Panc1 (cell line): ENCODE measurements at regions not wholly inside any gene's neighbourhood (a gene's known extent, or its start where the extent isn't known, plus 50 kb on each side); places are given as distances from the start of the nearest gene placed in this dataset.

Source experiments
- ATAC-seq: fragments of 200-7000 bp; cut with Tn5 transposase; 2 replicates; pipeline ENCODE4 v1.9.1; 2020; ENCODE audit warnings: mild to moderate bottlenecking, moderate library complexity
- BruUV-seq: library from RNA; stranded (reverse); fragments of 400-500 nt; replicated peaks from 2 replicates; lab custom pipeline; 2021; lab: Mats Ljungman, UMichigan
- CTCF ChIA-PET: fragments of 300-600 bp; sonication (Branson Sonifier 250); formaldehyde crosslinking; loops from one replicate; lab custom pipeline; 2022; ENCODE audit warnings: antibody characterized with exemption; lab: Charles Lee
- POLR2A ChIA-PET: fragments of 300-600 bp; sonication (Branson Sonifier 250); formaldehyde crosslinking; loops from one replicate; lab custom pipeline; 2022; ENCODE audit warnings: antibody characterized with exemption; lab: Charles Lee
- DNase-seq: peaks from one replicate; pipeline ENCODE4 v3.0.0-alpha.2; 2010; ENCODE audit warnings: low read depth, low spot score
- H3K27ac ChIP-seq: 2 replicates; pipeline ENCODE4 v1.5.1; 2011; ENCODE audit warnings: mild to moderate bottlenecking, low read length, inconsistent platforms
- H3K27me3 ChIP-seq: fragments of 200-500 bp; sonication (Bioruptor generic); 2 replicates; pipeline ENCODE4 v1.6.0; 2014; ENCODE audit warnings: low read length, inconsistent platforms; ENCODE audit not compliant: control insufficient read depth, insufficient read depth
- H3K36me3 ChIP-seq: fragments of 200-500 bp; sonication (Bioruptor generic); 2 replicates; pipeline ENCODE4 v1.5.1; 2014; ENCODE audit warnings: inconsistent platforms, mild to moderate bottlenecking, low read length, moderate library complexity; ENCODE audit not compliant: control insufficient read depth, insufficient read depth
- H3K4me1 ChIP-seq: 2 replicates; pipeline ENCODE4 v1.5.1; 2011; ENCODE audit warnings: inconsistent platforms, mild to moderate bottlenecking, low read length, moderate library complexity; ENCODE audit not compliant: control insufficient read depth, insufficient read depth
- H3K4me3 ChIP-seq, 2 experiments: 2 replicates each; pipeline ENCODE4 v1.5.1; 2011 to 2012; ENCODE audit warnings: low read depth in 2 of 2, low read length in 2 of 2, mild to moderate bottlenecking in 2 of 2, inconsistent platforms in 1 of 2, moderate library complexity in 1 of 2
- H3K9me3 ChIP-seq: fragments of 200-500 bp; sonication (Bioruptor generic); 2 replicates; pipeline ENCODE4 v1.5.1; 2014; ENCODE audit warnings: low read depth, mild to moderate bottlenecking, inconsistent platforms, low read length, moderate library complexity; ENCODE audit not compliant: control insufficient read depth, insufficient read depth
- CTCF ChIP-seq: fragments of 450-650 bp; IDR thresholded peaks from 2 replicates; pipeline ENCODE4 v1.5.1; 2017; ENCODE audit warnings: mild to moderate bottlenecking
- POLR2AphosphoS5 ChIP-seq: IDR thresholded peaks from 2 replicates; pipeline ENCODE4 v1.6.1; 2012; ENCODE audit warnings: mild to moderate bottlenecking, low read depth, low read length, moderate library complexity
- REST ChIP-seq, 2 experiments: IDR thresholded peaks; 2 replicates each; pipeline ENCODE4 v1.6.1; 2011 to 2012; ENCODE audit warnings: low read depth in 2 of 2, control low read depth in 1 of 2, low read length in 1 of 2, mild to moderate bottlenecking in 1 of 2, moderate library complexity in 1 of 2; ENCODE audit not compliant: insufficient read depth in 1 of 2
- SIN3A ChIP-seq: IDR thresholded peaks from 2 replicates; pipeline ENCODE4 v1.6.1; 2012; ENCODE audit warnings: low read depth, mild to moderate bottlenecking, low read length, moderate library complexity, borderline replicate concordance; ENCODE audit not compliant: insufficient read depth
- TCF7L2 ChIP-seq: IDR thresholded peaks from 2 replicates; pipeline ENCODE4 v1.6.1; 2011; ENCODE audit warnings: mild to moderate bottlenecking, low read depth, low read length, inconsistent platforms
- in situ Hi-C: cut with HindIII; loops from 2 replicates; pipeline ENCODE4 v1.10.0; 2016; ENCODE audit warnings: low sequenced_read_pairs, low pct_unique_long_range_greater_than_20kb
- intact Hi-C: fragments of 100-400 bp; cut with micrococcal nuclease; formaldehyde crosslinking; loops from one replicate; pipeline ENCODE4 v1.10.0; 2022; ENCODE audit not compliant: unreplicated experiment

DNA sequence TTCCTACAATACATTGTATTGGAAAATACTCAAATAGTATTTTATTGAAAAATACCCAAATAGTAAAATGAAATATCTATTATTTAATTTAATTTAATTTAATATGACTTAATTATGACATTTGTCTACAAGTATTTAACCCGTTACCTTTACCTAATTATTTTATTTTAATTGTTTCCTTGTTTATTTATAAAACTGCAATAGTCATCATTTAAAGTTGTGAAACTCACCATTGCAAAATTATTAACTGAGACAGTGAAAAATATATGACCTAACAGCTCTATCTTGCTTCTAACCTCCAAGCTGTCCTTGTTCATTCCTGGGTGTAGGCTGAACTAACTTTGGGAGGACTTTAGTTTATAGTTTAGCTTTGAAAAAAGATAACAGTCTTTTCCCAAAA, 300.6 kb upstream of the POGK start:
- in situ Hi-C loops (no loop called here), intact Hi-C loops (no loop called here)
- ChIA-PET POLR2A (no interaction called here), CTCF (no interaction called here)
- Histone ChIP-seq H3K9me3 (0 out of 2 replicates have a peak, but pooled peaks cover 9% of the 10 kb centered on the region), H3K4me1 (no peaks in the 10 kb centered on the region), H3K4me3 (no peak overlapping the region), H3K27me3 (no peaks in the 10 kb centered on the region), H3K27ac (no peak overlapping the region), H3K36me3 (no peaks in the 10 kb centered on the region)
- no peak for ATAC-seq
- TF ChIP-seq TCF7L2, result no peak
- TF ChIP-seq SIN3A, result no peak
- no peak for TF ChIP-seq POLR2AphosphoS5
- TF ChIP-seq REST (IDR thresholded peaks at IDR 0.05; ENCODE audit: insufficient read depth in 1 of 2, low read depth in 2 of 2, low read length in 1 of 2), result no peak
- TF ChIP-seq CTCF, result no peak
- DNase-seq, result no peak
- no TSS peak for BruUV-seq

DNA sequence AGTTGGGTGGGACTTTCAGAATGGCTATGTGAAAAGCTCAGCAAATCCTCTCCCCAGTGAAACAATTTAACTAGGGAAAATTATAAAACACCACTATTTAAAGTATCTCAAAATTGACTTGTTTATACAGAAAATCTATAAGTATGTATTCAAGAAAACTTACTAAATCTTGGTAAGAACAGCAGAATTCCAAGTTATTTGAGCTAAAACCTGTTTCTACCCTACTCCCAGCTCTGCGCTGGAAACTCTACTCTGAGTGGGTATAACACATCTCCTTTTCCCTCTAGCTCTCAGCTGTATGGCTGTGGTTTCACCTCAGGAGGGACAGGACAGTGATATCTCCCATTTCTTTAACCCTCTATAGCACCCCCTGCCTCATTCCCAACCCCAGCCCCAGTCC, 295.2 kb upstream of the POGK start:
- in situ Hi-C loops (no loop called here), intact Hi-C loops (no loop called here)
- Histone ChIP-seq H3K4me3 (no peak overlapping the region), H3K27me3 (no peaks in the 10 kb centered on the region), H3K36me3 (no peaks in the 10 kb centered on the region), H3K4me1 (no peaks in the 10 kb centered on the region), H3K27ac (no peak overlapping the region), H3K9me3 (0 out of 2 replicates have a peak, but pooled peaks cover under 1% of the 10 kb centered on the region)
- no TSS peak for BruUV-seq
- ChIA-PET CTCF (no interaction called here), POLR2A (no interaction called here)
- TF ChIP-seq REST (IDR thresholded peaks at IDR 0.05; ENCODE audit: insufficient read depth in 1 of 2, low read depth in 2 of 2, low read length in 1 of 2), result no peak
- TF ChIP-seq CTCF, result no peak
- no peak for TF ChIP-seq TCF7L2
- TF ChIP-seq SIN3A, result no peak
- no peak for TF ChIP-seq POLR2AphosphoS5
- ATAC-seq (no peak), DNase-seq (no peak)
